NCI-H146 (cell line): ENCODE measurements at regions not wholly inside any gene's neighbourhood (a gene's known extent, or its start where the extent isn't known, plus 50 kb on each side); places are given as distances from the start of the nearest gene placed in this dataset.
"Not testable (repeated sequence)": the region's sequence is repeated elsewhere in the genome, so short reads cannot be mapped to it uniquely, and the experiment has no call there.

Experiments used
- DNase-seq: peaks from one replicate; lab custom pipeline; 2025; lab: John Stamatoyannopoulos, UW

- DNase-seq = no peak
These were observed 344.7 kb downstream of the TAF11L14 start for GRCh38 chr5:17978954-17979353.

DNA sequence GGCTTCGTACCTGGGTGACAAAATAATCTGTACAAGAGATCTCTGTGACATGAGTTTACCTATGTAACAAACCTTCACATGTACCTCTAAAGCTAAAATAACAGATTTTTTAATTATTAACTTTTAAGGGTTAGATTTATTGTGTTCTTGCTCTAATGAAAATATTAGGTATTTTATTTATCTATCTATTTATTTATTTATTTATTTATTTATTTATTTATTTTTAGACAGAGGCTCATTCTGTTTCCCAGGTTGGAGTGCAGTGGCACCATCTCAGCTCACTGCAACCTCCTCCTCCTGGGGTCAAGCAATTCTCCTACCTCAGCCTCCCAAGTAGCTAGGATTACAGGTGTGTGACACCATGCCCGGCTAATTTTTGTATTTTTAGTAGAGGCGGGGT lies 348.4 kb downstream of the TAF11L14 start:
- not testable (repeated sequence) for DNase-seq

- peak; percentile 56 for DNase-seq
These were observed 354.8 kb downstream of the TAF11L14 start for GRCh38 chr5:17989036-17989435.

GRCh38 chr5:17989567-17990563 lies 355.6 kb downstream of the TAF11L14 start:
- peak; percentile 90 for DNase-seq

GRCh38 chr5:17991775-17992174 lies 357.5 kb downstream of the TAF11L14 start:
- peak; percentile 96 for DNase-seq

DNA sequence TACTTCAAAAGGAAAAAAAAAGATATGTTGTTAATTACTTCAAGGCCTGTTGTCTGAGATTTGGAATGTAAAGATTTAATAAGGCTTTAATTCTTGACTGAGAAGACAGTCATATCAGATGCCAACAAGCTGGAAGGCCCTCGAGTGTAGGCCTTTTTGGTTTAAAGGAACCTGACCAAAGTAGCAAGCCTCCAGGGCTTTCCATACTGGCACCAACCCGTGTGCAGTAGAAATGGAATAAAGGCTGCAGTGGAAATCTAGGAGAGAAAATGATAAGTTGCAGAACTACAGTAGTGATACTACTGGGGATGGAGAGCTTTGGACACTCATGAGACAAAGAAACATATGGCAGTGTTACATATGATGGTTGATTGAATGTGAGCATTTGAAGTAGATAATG lies 358.0 kb downstream of the TAF11L14 start:
- DNase-seq = peak; percentile 54

GRCh38 chr5:17995997-17996396 lies 361.7 kb downstream of the TAF11L14 start:
- peak; percentile 42 for DNase-seq

DNA sequence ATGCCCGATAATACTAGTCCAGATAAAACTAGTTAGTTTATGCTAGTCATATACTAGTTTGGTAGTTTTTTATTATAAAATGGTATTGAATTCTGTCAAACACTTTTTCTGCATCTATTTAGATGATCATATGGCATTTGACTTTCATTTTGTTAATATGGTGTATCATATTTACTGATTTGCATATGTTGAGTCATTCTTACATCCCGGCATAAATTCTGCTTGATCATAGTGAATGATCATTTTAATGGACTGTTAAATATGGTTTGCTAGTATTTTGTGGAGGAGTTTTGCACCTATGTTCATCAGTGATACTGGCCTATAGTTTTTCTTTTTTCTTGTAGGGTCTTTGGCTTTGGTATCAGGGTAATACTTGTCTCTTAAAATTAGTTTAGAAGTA lies 365.6 kb downstream of the TAF11L14 start:
- DNase-seq = no peak

- DNase-seq = no peak
These were observed 366.5 kb downstream of the TAF11L14 start for GRCh38 chr5:18000744-18001143.

- no peak for DNase-seq
These were observed 369.1 kb downstream of the TAF11L14 start for GRCh38 chr5:18003312-18003711.

DNA sequence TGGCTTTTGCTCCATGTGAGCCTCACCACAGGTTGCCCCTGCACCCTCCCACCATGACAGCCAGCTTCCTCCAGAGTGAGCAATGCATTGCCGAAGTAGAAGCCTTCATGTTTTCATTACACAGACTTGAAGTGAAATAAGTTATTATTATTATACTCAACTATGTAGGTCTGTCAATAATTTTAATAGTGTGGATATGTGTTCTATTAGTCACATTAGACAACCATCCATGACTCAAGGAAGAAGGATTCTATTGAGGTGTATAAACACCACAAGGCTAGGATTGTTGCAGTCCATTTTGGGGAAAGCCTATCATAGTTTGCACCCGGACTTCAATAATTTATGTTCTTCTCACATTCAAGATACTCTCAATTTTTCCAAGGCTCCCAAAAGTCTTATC lies 369.5 kb downstream of the TAF11L14 start:
- DNase-seq = no peak

DNA sequence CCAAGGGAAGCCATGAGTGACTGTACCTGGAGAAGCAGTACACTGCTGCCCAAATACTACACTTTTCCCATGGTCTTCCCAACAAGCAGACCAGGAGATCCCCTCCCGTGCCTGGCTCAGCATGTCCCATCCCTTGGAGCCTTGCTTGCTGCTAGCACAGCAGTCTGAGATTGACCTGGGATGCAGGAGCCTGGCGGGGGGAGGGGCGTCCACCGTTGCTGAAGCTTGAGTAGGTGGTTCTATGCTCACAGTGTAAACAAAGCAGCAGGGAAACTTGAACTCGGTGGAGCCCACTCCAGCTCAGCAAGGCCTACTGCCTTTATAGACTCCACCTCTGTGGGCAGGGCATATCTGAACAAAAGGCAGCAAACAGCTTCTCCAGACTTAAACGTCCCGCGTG lies 372.0 kb downstream of the TAF11L14 start:
- DNase-seq = not testable (repeated sequence)

DNA sequence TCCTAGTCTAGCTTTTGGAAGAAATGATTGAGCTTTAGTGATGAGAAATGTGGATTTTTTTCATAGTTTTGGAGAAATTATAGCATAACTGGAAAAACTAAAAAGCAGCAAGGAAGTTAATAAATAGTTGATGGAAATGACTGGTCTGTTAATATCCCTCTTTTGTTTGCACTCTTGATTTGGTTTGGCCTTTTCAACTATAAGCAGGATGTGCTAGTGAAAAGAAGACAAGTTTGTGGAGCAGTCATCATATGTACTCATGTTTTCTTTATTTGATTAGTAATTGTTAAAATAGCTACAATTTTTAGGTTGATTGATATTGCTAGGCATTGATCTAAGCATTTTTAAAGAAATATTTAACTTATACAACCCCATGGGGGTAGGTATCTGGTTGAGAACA lies 374.7 kb downstream of the TAF11L14 start:
- peak; percentile 14 for DNase-seq

DNA sequence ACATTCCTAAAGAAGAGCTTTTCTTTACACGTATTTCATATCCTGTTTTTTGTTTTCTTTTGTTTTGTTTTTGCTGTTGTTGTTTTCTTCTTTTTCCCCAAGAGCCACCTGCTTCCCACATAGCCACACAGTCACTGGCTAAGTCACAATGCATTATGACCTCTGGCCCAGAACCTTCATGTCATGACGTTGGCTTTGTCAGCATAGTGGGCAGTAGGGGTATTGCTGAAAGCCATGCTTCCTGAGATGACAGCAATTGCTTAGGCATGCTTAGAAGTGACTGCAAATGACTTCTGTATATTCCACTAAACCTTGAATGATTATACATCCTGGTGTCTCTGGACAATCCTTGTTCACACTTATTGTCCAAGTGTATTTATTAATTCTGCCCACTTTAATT lies 375.8 kb downstream of the TAF11L14 start:
- no peak for DNase-seq

DNA sequence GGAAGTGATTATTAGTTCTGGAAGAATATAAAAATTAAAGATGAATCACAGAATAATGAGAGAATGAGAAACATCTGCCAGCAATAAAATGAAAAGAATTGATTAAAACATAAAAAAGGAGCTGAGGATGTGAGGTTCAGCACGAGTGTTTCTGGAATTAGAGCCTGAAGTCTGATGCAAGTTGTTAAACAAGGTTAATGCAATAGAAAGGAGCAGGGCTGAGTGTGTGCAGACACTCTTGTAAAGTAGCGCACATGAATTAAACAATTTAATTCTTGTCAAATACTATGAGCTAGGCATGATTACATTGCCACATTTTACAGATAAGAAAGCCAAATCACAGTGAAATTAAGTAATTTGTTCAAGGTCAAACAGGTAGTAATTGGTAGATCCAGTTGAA lies 384.2 kb downstream of the TAF11L14 start:
- peak; percentile 23 for DNase-seq

- peak; percentile 37 for DNase-seq
These were observed 389.0 kb downstream of the TAF11L14 start for GRCh38 chr5:18023275-18023674.

DNA sequence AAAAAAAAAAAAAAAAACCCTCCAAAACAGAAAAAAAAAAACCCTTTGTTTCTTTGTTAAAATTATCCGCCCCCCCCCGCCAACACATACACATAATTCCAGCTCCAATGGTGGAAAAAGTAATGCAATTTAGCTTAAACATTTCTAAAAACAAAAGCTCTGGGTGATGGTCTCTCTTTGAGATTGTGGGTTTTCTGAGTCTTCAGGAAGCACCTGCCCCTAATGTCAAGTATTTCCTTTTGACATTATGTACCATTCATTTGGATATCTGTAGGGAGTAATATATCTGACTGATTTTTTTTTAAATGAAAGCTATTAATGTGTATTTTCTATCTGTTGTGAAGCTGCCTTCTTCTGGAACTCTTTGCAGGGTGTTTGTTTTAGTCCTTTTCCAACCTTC lies 389.7 kb downstream of the TAF11L14 start:
- DNase-seq = peak; percentile 92

DNA sequence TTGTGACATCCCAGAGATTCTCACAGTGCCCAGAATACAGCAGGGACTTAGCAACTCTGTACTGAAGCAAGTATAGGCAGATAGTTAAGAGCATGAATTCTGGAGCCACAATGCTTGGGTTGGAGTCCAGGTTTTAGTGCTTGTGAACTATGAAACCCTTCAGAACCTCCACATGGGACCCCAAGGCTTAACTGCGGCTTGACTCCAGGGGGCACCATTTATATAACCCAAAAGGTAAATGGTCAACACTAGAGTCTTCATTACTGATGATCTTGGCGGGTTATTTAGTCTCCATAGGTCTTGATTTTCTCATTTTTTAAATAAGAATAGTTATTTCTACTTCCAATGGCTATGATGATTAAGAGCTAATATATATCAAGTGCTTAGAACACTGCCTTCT lies 390.3 kb downstream of the TAF11L14 start:
- DNase-seq = peak; percentile 82

- no peak for DNase-seq
These were observed 393.1 kb downstream of the TAF11L14 start for GRCh38 chr5:18027241-18027867.

GRCh38 chr5:18028036-18028435 lies 393.8 kb downstream of the TAF11L14 start:
- DNase-seq = no peak

DNA sequence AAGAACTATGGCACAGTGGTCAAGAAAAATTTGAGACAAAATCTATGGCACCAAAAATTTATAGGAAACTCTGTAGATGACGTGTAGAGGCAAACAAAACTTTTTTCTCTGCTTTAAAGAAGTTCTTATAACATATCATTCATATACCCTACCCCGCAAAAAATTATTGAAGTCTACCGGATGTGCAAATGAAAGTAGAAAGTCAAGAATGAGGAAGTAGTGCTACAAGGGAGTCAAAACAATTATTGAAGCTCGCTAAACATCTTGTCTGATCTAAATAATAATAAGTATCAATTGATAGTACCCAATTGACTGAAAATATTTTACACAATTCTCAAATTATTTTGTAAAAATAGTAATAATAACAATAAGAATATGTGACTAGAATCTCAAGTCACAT lies 398.5 kb downstream of the TAF11L14 start:
- no peak for DNase-seq

- DNase-seq = no peak
These were observed 402.3 kb downstream of the TAF11L14 start for GRCh38 chr5:18036531-18036930.

DNA sequence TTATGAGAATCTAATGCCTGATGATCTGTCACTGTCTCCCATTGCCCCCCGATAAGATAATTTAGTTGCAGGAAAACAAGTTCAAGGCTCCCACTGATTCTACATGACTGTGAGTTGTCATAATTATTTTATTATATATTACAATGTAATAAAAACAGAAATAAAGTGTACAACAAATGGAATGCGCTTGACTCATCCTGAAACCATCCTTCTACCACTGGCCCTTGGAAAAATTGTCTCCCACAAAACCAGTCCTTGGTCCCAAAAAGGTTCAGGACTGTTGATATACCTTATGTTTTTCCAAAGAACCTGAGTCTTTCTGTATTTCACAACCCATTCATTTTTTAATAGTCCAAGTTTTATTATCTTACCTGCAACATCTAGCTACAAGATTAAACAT lies 403.5 kb downstream of the TAF11L14 start:
- no peak for DNase-seq
